Endothelial cell (in vitro differentiated cells): ENCODE measurements at regions not wholly inside any gene's neighbourhood (a gene's known extent, or its start where the extent isn't known, plus 50 kb on each side); places are given as distances from the start of the nearest gene placed in this dataset.

Experiments
- DNase-seq: peaks from one replicate; pipeline ENCODE4 v3.0.0; 2021; ENCODE audit warnings: low spot score
- H3K27ac Mint-ChIP-seq: one replicate; pipeline ENCODE4 v1.8.0; 2021; ENCODE audit warnings: mixed read lengths, inconsistent platforms; ENCODE audit not compliant: unreplicated experiment
- H3K27me3 Mint-ChIP-seq: one replicate; pipeline ENCODE4 v1.8.0; 2021; ENCODE audit warnings: mild to moderate bottlenecking, moderate library complexity, mixed read lengths, inconsistent platforms; ENCODE audit not compliant: unreplicated experiment
- H3K36me3 Mint-ChIP-seq: one replicate; pipeline ENCODE4 v1.8.0; 2021; ENCODE audit warnings: mild to moderate bottlenecking, low read depth, mixed read lengths, inconsistent platforms; ENCODE audit not compliant: unreplicated experiment
- H3K4me1 Mint-ChIP-seq: one replicate; pipeline ENCODE4 v1.8.0; 2021; ENCODE audit warnings: mild to moderate bottlenecking, mixed read lengths, inconsistent platforms; ENCODE audit not compliant: unreplicated experiment
- H3K4me3 Mint-ChIP-seq: one replicate; pipeline ENCODE4 v1.8.0; 2021; ENCODE audit warnings: mild to moderate bottlenecking, mixed read lengths, inconsistent platforms; ENCODE audit not compliant: unreplicated experiment
- H3K9me3 Mint-ChIP-seq: one replicate; pipeline ENCODE4 v1.8.0; 2021; ENCODE audit warnings: mixed read lengths, inconsistent platforms; ENCODE audit not compliant: unreplicated experiment
- TF ChIP-seq, protein P1 (sequence below): fragments of 200-600 bp; sonication (generic); IDR thresholded peaks from one replicate; pipeline ENCODE4 v1.5.0; 2021; ENCODE audit warnings: antibody characterized with exemption; ENCODE audit not compliant: unreplicated experiment

GRCh38 chr22:22079404-22080148 is 97.0 kb upstream of the TOP3B start:
- no peaks in the 10 kb centered on the region for H3K36me3 Mint-ChIP-seq
- no peak overlapping the region for H3K27ac Mint-ChIP-seq
- no peak overlapping the region for H3K4me3 Mint-ChIP-seq
- H3K4me1 Mint-ChIP-seq = no peaks in the 10 kb centered on the region
- peaks cover 12% of the 10 kb centered on the region for H3K27me3 Mint-ChIP-seq
- H3K9me3 Mint-ChIP-seq = no peaks in the 10 kb centered on the region
- DNase-seq = no peak
- TF ChIP-seq, protein P1, sequence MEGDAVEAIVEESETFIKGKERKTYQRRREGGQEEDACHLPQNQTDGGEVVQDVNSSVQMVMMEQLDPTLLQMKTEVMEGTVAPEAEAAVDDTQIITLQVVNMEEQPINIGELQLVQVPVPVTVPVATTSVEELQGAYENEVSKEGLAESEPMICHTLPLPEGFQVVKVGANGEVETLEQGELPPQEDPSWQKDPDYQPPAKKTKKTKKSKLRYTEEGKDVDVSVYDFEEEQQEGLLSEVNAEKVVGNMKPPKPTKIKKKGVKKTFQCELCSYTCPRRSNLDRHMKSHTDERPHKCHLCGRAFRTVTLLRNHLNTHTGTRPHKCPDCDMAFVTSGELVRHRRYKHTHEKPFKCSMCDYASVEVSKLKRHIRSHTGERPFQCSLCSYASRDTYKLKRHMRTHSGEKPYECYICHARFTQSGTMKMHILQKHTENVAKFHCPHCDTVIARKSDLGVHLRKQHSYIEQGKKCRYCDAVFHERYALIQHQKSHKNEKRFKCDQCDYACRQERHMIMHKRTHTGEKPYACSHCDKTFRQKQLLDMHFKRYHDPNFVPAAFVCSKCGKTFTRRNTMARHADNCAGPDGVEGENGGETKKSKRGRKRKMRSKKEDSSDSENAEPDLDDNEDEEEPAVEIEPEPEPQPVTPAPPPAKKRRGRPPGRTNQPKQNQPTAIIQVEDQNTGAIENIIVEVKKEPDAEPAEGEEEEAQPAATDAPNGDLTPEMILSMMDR = no peak

DNA sequence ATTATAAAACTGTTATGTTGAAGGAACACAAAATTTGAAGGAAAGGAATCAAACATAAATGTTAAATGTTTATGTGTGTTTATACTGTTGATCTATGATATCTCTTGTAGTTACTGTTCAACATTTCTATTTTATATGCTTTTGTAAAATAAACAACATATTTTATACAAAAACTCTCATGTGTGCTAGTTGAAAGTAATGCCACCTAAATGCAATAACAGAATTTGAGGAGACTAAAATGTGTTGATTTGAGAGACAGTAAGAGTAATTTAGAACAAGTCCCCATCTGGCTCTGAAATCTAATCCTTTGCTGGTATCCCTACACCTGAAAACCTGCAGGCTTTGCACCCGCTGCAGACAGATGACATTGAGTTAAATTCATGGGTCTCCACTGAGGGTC is 95.7 kb upstream of the TOP3B start:
- Mint-ChIP-seq H3K27me3 (peaks cover 8% of the 10 kb centered on the region), H3K4me1 (no peaks in the 10 kb centered on the region), H3K27ac (no peak overlapping the region), H3K9me3 (no peaks in the 10 kb centered on the region), H3K36me3 (no peaks in the 10 kb centered on the region), H3K4me3 (no peak overlapping the region)
- no peak for DNase-seq
- TF ChIP-seq, protein P1 = no peak

DNA sequence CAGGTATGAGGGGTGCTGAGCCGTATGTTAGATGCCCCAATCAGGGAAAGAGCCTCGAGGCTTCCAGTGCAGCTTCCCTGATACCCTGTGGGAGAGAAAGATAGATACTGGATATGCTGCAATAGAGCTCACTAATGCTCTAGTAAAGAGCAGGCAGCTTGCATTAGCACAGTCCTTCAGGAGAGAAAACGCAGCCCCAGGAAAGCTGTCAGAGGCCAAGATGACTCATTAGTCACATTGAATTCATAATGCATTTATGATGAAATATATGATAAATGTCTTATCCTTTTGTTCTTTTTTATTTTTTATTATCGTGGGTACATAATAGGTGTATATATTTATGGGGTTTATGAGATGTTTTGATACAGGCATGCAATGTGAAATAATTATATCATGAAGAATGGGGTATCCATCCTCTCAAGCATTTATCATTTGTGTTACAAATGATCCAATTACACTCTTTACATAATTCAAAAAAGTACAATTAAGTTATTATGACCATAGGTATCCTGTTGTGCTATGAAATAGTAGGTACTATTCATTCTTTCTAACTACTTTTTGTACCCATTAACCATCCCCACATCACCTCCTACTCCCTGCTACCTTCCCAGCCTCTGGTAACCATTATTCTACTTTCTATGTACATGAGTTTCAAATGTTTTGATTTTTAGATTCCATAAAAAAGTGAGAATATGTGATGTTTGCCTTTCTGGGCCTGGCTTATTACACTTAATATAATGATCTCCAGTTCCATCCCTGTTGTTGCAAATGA is 94.5 kb upstream of the TOP3B start:
- Mint-ChIP-seq H3K36me3 (no peaks in the 10 kb centered on the region), H3K4me1 (no peaks in the 10 kb centered on the region), H3K9me3 (no peaks in the 10 kb centered on the region), H3K4me3 (no peak overlapping the region), H3K27me3 (peaks cover 6% of the 10 kb centered on the region), H3K27ac (no peak overlapping the region)
- no peak for DNase-seq
- TF ChIP-seq, protein P1 = no peak

GRCh38 chr22:22076361-22076760 is 93.8 kb upstream of the TOP3B start:
- Mint-ChIP-seq H3K27ac (no peak overlapping the region), H3K27me3 (peaks cover 6% of the 10 kb centered on the region), H3K9me3 (no peaks in the 10 kb centered on the region), H3K4me1 (no peaks in the 10 kb centered on the region), H3K4me3 (no peak overlapping the region), H3K36me3 (no peaks in the 10 kb centered on the region)
- no peak for DNase-seq
- TF ChIP-seq, protein P1 = no peak
